Stimulated activated naive CD8-positive, alpha-beta T cell treated with anti-CD3 and anti-CD28 coated beads, Interleukin-15, amount 100 ng/mL, for 72 hours (primary cell): ENCODE measurements at regions not wholly inside any gene's neighbourhood (a gene's known extent, or its start where the extent isn't known, plus 50 kb on each side); places are given as distances from the start of the nearest gene placed in this dataset.

Experiments used
- ATAC-seq: fragments of 150-1000 bp; cut with Tn5 transposase; 2 replicates; pipeline ENCODE4 v1.10.0; 2021; ENCODE audit warnings: mild to moderate bottlenecking, moderate library complexity
- DNase-seq, 2 donors: peaks; one replicate each; pipeline ENCODE4 v3.0.0; 2021 to 2022
- H3K27ac Mint-ChIP-seq, 2 donors: one replicate each; pipeline ENCODE4 v1.8.0; 2022; ENCODE audit warnings: mild to moderate bottlenecking in 2 of 2, mixed read lengths in 2 of 2, moderate library complexity in 2 of 2
- H3K27me3 Mint-ChIP-seq: one replicate; pipeline ENCODE4 v1.8.0; 2022; ENCODE audit warnings: mixed read lengths
- H3K4me1 Mint-ChIP-seq: one replicate; pipeline ENCODE4 v1.8.0; 2022; ENCODE audit warnings: mild to moderate bottlenecking, mixed read lengths
- H3K4me3 Mint-ChIP-seq, 2 donors: one replicate each; pipeline ENCODE4 v1.8.0; 2022; ENCODE audit warnings: mild to moderate bottlenecking in 2 of 2, mixed read lengths in 2 of 2, moderate library complexity in 1 of 2
- H3K9me3 Mint-ChIP-seq, 2 donors: one replicate each; pipeline ENCODE4 v1.8.0; 2022; ENCODE audit warnings: mixed read lengths in 2 of 2

- Mint-ChIP-seq H3K4me3 (no peak overlapping the region), H3K9me3 (peaks cover 9 to 10% of the 10 kb centered on the region in 2 donors), H3K27me3 (no peaks in the 10 kb centered on the region), H3K27ac (no peak overlapping the region), H3K4me1 (no peaks in the 10 kb centered on the region)
- DNase-seq, result no peak
- ATAC-seq, result no peak
These were observed 724.4 kb downstream of the TLE1 start for GRCh38 chr9:80964914-80965313.

GRCh38 chr9:80964374-80964773 lies 725.0 kb downstream of the TLE1 start:
- H3K9me3 Mint-ChIP-seq, result peaks cover 4 to 13% of the 10 kb centered on the region in 2 donors
- H3K27ac Mint-ChIP-seq, result no peak overlapping the region
- ATAC-seq, result no peak
- no peaks in the 10 kb centered on the region for H3K27me3 Mint-ChIP-seq
- H3K4me3 Mint-ChIP-seq, result no peak overlapping the region
- H3K4me1 Mint-ChIP-seq, result no peaks in the 10 kb centered on the region
- no peak for DNase-seq

GRCh38 chr9:80957801-80958200 lies 731.5 kb downstream of the TLE1 start:
- H3K4me3 Mint-ChIP-seq, result no peak overlapping the region
- no peaks in the 10 kb centered on the region for H3K27me3 Mint-ChIP-seq
- H3K9me3 Mint-ChIP-seq, result peaks cover 5 to 26% of the 10 kb centered on the region in 2 donors
- H3K27ac Mint-ChIP-seq, result no peak overlapping the region
- no peak for DNase-seq
- H3K4me1 Mint-ChIP-seq, result no peaks in the 10 kb centered on the region
- no peak for ATAC-seq

GRCh38 chr9:80954521-80954920 lies 734.8 kb downstream of the TLE1 start:
- Mint-ChIP-seq H3K27ac (peak overlapping the region in 1 of 2 donors; percentile 14), H3K4me3 (no peak overlapping the region), H3K9me3 (peaks cover 5 to 14% of the 10 kb centered on the region in 2 donors), H3K4me1 (no peaks in the 10 kb centered on the region), H3K27me3 (no peaks in the 10 kb centered on the region)
- no peak for ATAC-seq
- DNase-seq, result no peak

GRCh38 chr9:80952363-80952922 lies 736.9 kb downstream of the TLE1 start:
- no peak overlapping the region for H3K27ac Mint-ChIP-seq
- no peaks in the 10 kb centered on the region for H3K27me3 Mint-ChIP-seq
- no peak overlapping the region for H3K4me3 Mint-ChIP-seq
- no peaks in the 10 kb centered on the region for H3K4me1 Mint-ChIP-seq
- no peak for ATAC-seq
- DNase-seq, result no peak
- H3K9me3 Mint-ChIP-seq, result peaks cover 5 to 6% of the 10 kb centered on the region in 2 donors

GRCh38 chr9:80951675-80952074 lies 737.7 kb downstream of the TLE1 start:
- no peak for DNase-seq
- Mint-ChIP-seq H3K4me3 (no peak overlapping the region), H3K27me3 (no peaks in the 10 kb centered on the region), H3K4me1 (no peaks in the 10 kb centered on the region), H3K9me3 (peaks cover 5 to 6% of the 10 kb centered on the region in 2 donors), H3K27ac (peak overlapping the region in 1 of 2 donors; percentile 31)
- ATAC-seq, result no peak

GRCh38 chr9:80948876-80949275 lies 740.5 kb downstream of the TLE1 start:
- DNase-seq (no peak), ATAC-seq (no peak)
- H3K4me3 Mint-ChIP-seq, result no peak overlapping the region
- H3K4me1 Mint-ChIP-seq, result no peaks in the 10 kb centered on the region
- H3K27ac Mint-ChIP-seq, result no peak overlapping the region
- H3K9me3 Mint-ChIP-seq, result no peaks in the 10 kb centered on the region
- H3K27me3 Mint-ChIP-seq, result no peaks in the 10 kb centered on the region

GRCh38 chr9:80948066-80948465 lies 741.3 kb downstream of the TLE1 start:
- no peak overlapping the region for H3K27ac Mint-ChIP-seq
- H3K27me3 Mint-ChIP-seq, result no peaks in the 10 kb centered on the region
- DNase-seq (no peak), ATAC-seq (no peak)
- H3K4me1 Mint-ChIP-seq, result no peaks in the 10 kb centered on the region
- no peaks in the 10 kb centered on the region for H3K9me3 Mint-ChIP-seq
- H3K4me3 Mint-ChIP-seq, result no peak overlapping the region

GRCh38 chr9:80946496-80947170 lies 742.7 kb downstream of the TLE1 start:
- Mint-ChIP-seq H3K27me3 (no peaks in the 10 kb centered on the region), H3K4me1 (no peaks in the 10 kb centered on the region), H3K27ac (no peak overlapping the region), H3K4me3 (no peak overlapping the region), H3K9me3 (no peaks in the 10 kb centered on the region)
- no peak for DNase-seq
- no peak for ATAC-seq

- DNase-seq (no peak), ATAC-seq (no peak)
- H3K27me3 Mint-ChIP-seq, result no peaks in the 10 kb centered on the region
- H3K4me1 Mint-ChIP-seq, result no peaks in the 10 kb centered on the region
- H3K4me3 Mint-ChIP-seq, result no peak overlapping the region
- no peak overlapping the region for H3K27ac Mint-ChIP-seq
- H3K9me3 Mint-ChIP-seq, result peaks cover 0 to 3% of the 10 kb centered on the region in 2 donors
These were observed 743.9 kb downstream of the TLE1 start for GRCh38 chr9:80945436-80945835.

GRCh38 chr9:80937645-80938044 lies 751.7 kb downstream of the TLE1 start:
- Mint-ChIP-seq H3K9me3 (peaks cover 0 to 5% of the 10 kb centered on the region in 2 donors), H3K4me3 (no peak overlapping the region), H3K27me3 (no peaks in the 10 kb centered on the region), H3K27ac (no peak overlapping the region), H3K4me1 (no peaks in the 10 kb centered on the region)
- ATAC-seq, result no peak
- no peak for DNase-seq

- no peak for ATAC-seq
- no peak for DNase-seq
- Mint-ChIP-seq H3K4me3 (no peak overlapping the region), H3K4me1 (no peaks in the 10 kb centered on the region), H3K27me3 (no peaks in the 10 kb centered on the region), H3K27ac (no peak overlapping the region), H3K9me3 (no peaks in the 10 kb centered on the region)
These were observed 755.3 kb downstream of the TLE1 start for GRCh38 chr9:80934095-80934494.

GRCh38 chr9:80932947-80933780 lies 756.2 kb downstream of the TLE1 start:
- DNase-seq (no peak), ATAC-seq (no peak)
- no peaks in the 10 kb centered on the region for H3K27me3 Mint-ChIP-seq
- H3K4me3 Mint-ChIP-seq, result no peak overlapping the region
- H3K4me1 Mint-ChIP-seq, result no peaks in the 10 kb centered on the region
- no peaks in the 10 kb centered on the region for H3K9me3 Mint-ChIP-seq
- H3K27ac Mint-ChIP-seq, result no peak overlapping the region

GRCh38 chr9:80932181-80932580 lies 757.2 kb downstream of the TLE1 start:
- ATAC-seq (no peak), DNase-seq (no peak)
- H3K9me3 Mint-ChIP-seq, result peaks cover 0 to 1% of the 10 kb centered on the region in 2 donors
- no peaks in the 10 kb centered on the region for H3K27me3 Mint-ChIP-seq
- H3K4me3 Mint-ChIP-seq, result no peak overlapping the region
- no peak overlapping the region for H3K27ac Mint-ChIP-seq
- no peaks in the 10 kb centered on the region for H3K4me1 Mint-ChIP-seq

GRCh38 chr9:80931163-80931562 lies 758.2 kb downstream of the TLE1 start:
- no peaks in the 10 kb centered on the region for H3K4me1 Mint-ChIP-seq
- DNase-seq (no peak), ATAC-seq (no peak)
- no peak overlapping the region for H3K4me3 Mint-ChIP-seq
- no peak overlapping the region for H3K27ac Mint-ChIP-seq
- H3K27me3 Mint-ChIP-seq, result no peaks in the 10 kb centered on the region
- peaks cover 0 to 3% of the 10 kb centered on the region in 2 donors for H3K9me3 Mint-ChIP-seq

- peaks cover 7 to 10% of the 10 kb centered on the region in 2 donors for H3K9me3 Mint-ChIP-seq
- no peak overlapping the region for H3K4me3 Mint-ChIP-seq
- no peaks in the 10 kb centered on the region for H3K27me3 Mint-ChIP-seq
- no peak overlapping the region for H3K27ac Mint-ChIP-seq
- DNase-seq (no peak), ATAC-seq (no peak)
- H3K4me1 Mint-ChIP-seq, result no peaks in the 10 kb centered on the region
These were observed 760.6 kb downstream of the TLE1 start for GRCh38 chr9:80928697-80929096.
